RWPE2 (cell line): ENCODE measurements at regions not wholly inside any gene's neighbourhood (a gene's known extent, or its start where the extent isn't known, plus 50 kb on each side); places are given as distances from the start of the nearest gene placed in this dataset.

ENCODE experiments used
- ATAC-seq: fragments of 200-7000 bp; cut with Tn5 transposase; 3 replicates; pipeline ENCODE4 v1.9.1; 2021; ENCODE audit warnings: low read depth
- DNase-seq: peaks from one replicate; pipeline ENCODE4 v3.0.0-alpha.2; 2020; ENCODE audit warnings: low spot score
- H3K27ac ChIP-seq: fragments of 450-650 bp; 2 replicates; pipeline ENCODE4 v1.5.1; 2017; ENCODE audit warnings: mild to moderate bottlenecking; ENCODE audit not compliant: poor library complexity, severe bottlenecking
- H3K27me3 ChIP-seq: fragments of 250-450 bp; sonication (Bioruptor Pico); 2 replicates; pipeline ENCODE4 v1.5.1; 2021; ENCODE audit warnings: mild to moderate bottlenecking, moderate library complexity; ENCODE audit not compliant: insufficient read depth, poor library complexity, severe bottlenecking
- H3K36me3 ChIP-seq: fragments of 250-450 bp; sonication (Bioruptor Pico); 2 replicates; pipeline ENCODE4 v1.5.1; 2020; ENCODE audit warnings: low read depth, mild to moderate bottlenecking, moderate library complexity
- H3K4me1 ChIP-seq: fragments of 250-450 bp; sonication (Bioruptor Pico); 2 replicates; pipeline ENCODE4 v1.5.1; 2021; ENCODE audit warnings: mild to moderate bottlenecking, moderate library complexity; ENCODE audit not compliant: insufficient read depth, poor library complexity, severe bottlenecking
- H3K4me3 ChIP-seq: fragments of 250-450 bp; sonication (Bioruptor Pico); 2 replicates; pipeline ENCODE4 v1.5.1; 2021; ENCODE audit warnings: mild to moderate bottlenecking, moderate library complexity; ENCODE audit not compliant: severe bottlenecking
- H3K9me3 ChIP-seq: fragments of 250-450 bp; sonication (Bioruptor Pico); 2 replicates; pipeline ENCODE4 v1.5.1; 2021; ENCODE audit warnings: mild to moderate bottlenecking, moderate library complexity; ENCODE audit not compliant: severe bottlenecking
- TF ChIP-seq, protein P1 (sequence below): fragments of 450-650 bp; IDR thresholded peaks from one replicate; pipeline ENCODE4 v1.5.1; 2017; ENCODE audit warnings: mild to moderate bottlenecking, moderate library complexity; ENCODE audit not compliant: poor library complexity, severe bottlenecking

DNA sequence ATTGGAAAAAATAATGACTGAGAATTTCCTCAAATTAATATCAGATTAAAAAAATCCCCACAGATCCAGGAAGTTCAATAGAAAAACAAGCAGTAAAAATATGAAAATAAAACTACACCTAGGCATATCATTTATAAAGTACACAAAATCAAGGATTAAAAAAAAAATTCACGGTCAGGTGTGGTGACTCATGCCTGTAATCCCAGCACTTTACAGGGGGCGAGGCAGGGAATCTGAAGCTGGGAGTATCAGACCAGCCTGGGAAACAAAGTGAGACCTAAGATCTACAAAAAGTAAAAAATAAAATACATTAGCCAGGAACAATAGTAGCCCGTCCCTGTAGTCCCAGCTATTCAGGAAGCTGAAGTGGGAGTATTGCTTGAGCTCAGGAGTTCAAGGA lies 778.3 kb upstream of the ALCAM start:
- no peaks in the 10 kb centered on the region for H3K9me3 ChIP-seq
- no peaks in the 10 kb centered on the region for H3K4me1 ChIP-seq
- TF ChIP-seq, protein P1, sequence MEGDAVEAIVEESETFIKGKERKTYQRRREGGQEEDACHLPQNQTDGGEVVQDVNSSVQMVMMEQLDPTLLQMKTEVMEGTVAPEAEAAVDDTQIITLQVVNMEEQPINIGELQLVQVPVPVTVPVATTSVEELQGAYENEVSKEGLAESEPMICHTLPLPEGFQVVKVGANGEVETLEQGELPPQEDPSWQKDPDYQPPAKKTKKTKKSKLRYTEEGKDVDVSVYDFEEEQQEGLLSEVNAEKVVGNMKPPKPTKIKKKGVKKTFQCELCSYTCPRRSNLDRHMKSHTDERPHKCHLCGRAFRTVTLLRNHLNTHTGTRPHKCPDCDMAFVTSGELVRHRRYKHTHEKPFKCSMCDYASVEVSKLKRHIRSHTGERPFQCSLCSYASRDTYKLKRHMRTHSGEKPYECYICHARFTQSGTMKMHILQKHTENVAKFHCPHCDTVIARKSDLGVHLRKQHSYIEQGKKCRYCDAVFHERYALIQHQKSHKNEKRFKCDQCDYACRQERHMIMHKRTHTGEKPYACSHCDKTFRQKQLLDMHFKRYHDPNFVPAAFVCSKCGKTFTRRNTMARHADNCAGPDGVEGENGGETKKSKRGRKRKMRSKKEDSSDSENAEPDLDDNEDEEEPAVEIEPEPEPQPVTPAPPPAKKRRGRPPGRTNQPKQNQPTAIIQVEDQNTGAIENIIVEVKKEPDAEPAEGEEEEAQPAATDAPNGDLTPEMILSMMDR, result no peak
- no peak overlapping the region for H3K27ac ChIP-seq
- DNase-seq (no peak), ATAC-seq (no peak)
- H3K4me3 ChIP-seq, result no peak overlapping the region
- H3K27me3 ChIP-seq, result no peaks in the 10 kb centered on the region
- H3K36me3 ChIP-seq, result no peaks in the 10 kb centered on the region

DNA sequence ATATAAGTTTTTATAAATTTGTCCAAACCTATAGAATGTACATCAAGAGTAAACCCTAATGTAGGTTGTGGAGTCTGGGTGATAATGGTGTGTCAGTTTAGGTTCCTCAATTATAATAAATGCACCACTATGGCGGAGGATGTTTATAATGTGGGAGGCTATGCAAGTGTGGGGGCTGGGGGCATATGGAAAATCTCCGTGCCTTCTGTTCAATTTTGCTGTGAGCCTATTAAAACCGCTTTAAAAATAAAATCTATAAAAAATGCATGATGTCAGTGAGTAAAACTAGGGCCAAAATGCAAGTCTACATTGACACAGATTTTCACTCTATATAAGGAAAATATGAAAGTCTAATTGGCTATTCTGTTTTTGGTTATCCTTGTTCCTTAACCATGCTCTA lies 774.9 kb upstream of the ALCAM start:
- ATAC-seq, result no peak

DNA sequence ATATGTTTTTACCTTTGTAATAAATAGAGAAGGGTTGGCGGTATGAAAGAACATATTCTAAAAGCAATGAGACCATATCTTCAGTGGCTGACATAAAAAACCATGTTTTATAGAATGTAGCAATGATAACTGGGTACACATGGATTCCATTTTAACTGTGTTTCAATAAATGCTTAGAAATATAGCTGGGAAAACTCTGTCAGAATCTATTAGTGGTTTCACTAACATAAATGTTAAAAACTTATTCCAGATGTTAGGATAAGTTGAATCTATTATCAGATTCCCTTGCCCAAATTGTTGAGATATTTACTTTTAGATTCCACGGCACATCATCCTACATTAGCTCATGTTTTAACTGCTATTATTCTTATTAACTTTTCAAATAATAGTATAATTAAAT lies 772.2 kb upstream of the ALCAM start:
- Histone ChIP-seq H3K36me3 (no peaks in the 10 kb centered on the region), H3K27me3 (no peaks in the 10 kb centered on the region), H3K27ac (no peak overlapping the region), H3K4me3 (no peak overlapping the region), H3K9me3 (no peaks in the 10 kb centered on the region), H3K4me1 (no peaks in the 10 kb centered on the region)
- TF ChIP-seq, protein P1, result no peak
- DNase-seq, result no peak
- ATAC-seq, result no peak

More for the DNA sequence above, 774.9 kb upstream of the ALCAM start:
- H3K27ac ChIP-seq, result no peak overlapping the region
- H3K4me1 ChIP-seq, result no peaks in the 10 kb centered on the region
- DNase-seq, result no peak
- no peak overlapping the region for H3K4me3 ChIP-seq
- H3K27me3 ChIP-seq, result no peaks in the 10 kb centered on the region
- TF ChIP-seq, protein P1, result no peak
- H3K36me3 ChIP-seq, result no peaks in the 10 kb centered on the region
- H3K9me3 ChIP-seq, result no peaks in the 10 kb centered on the region

- TF ChIP-seq, protein P1, result no peak
- no peaks in the 10 kb centered on the region for H3K27me3 ChIP-seq
- H3K9me3 ChIP-seq, result no peaks in the 10 kb centered on the region
- no peaks in the 10 kb centered on the region for H3K36me3 ChIP-seq
- no peak overlapping the region for H3K4me3 ChIP-seq
- DNase-seq (no peak), ATAC-seq (no peak)
- H3K4me1 ChIP-seq, result no peaks in the 10 kb centered on the region
- no peak overlapping the region for H3K27ac ChIP-seq
Observed at GRCh38 chr3:104596054-104596453, 770.7 kb upstream of the ALCAM start.

DNA sequence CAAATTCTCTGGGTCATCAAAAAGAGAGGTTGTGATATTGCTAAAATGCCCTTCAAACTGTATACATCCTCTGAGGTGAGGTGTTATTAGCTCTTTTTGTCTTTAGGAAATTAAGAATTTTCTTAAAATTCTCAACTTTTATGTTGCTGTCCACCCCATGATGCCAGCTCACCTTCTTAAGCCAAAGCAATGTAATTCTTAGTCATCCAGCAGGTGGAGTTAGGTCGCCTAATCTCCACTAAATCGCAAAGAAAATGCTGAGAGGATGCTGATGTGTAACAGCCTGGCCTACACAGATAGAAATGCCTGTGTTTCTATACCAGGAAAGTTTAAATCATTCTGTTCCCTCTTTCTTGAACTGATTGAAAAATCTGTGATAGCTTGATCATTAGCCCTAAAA lies 770.2 kb upstream of the ALCAM start:
- TF ChIP-seq, protein P1, result peak; percentile 68
- DNase-seq, result no peak

More for the DNA sequence above, 770.2 kb upstream of the ALCAM start:
- ATAC-seq, result peak; percentile 87; the same call in 2 of the 3 replicates
- no peaks in the 10 kb centered on the region for H3K36me3 ChIP-seq
- no peaks in the 10 kb centered on the region for H3K9me3 ChIP-seq
- H3K27ac ChIP-seq, result no peak overlapping the region
- no peaks in the 10 kb centered on the region for H3K4me1 ChIP-seq
- H3K4me3 ChIP-seq, result no peak overlapping the region
- no peaks in the 10 kb centered on the region for H3K27me3 ChIP-seq
